Keratinocyte (primary cell): ENCODE measurements at regions not wholly inside any gene's neighbourhood (a gene's known extent, or its start where the extent isn't known, plus 50 kb on each side); places are given as distances from the start of the nearest gene placed in this dataset.

Experiments used
- DNase-seq: peaks from one replicate; pipeline ENCODE4 v3.0.0-alpha.2; 2011; ENCODE audit warnings: low read depth, missing footprints, low spot score
- FAIRE-seq: peaks from 2 replicates; lab custom pipeline; 2011; peaks lifted over from hg19 to GRCh38; lab: Jason Lieb, UNC
- H2AFZ ChIP-seq: 2 replicates; pipeline ENCODE4 v1.6.0; 2012; ENCODE audit warnings: low read length, control low read depth, inconsistent platforms; ENCODE audit not compliant: control insufficient read depth
- H3K27ac ChIP-seq: 2 replicates; pipeline ENCODE4 v1.5.1; 2011; ENCODE audit warnings: low read length; ENCODE audit not compliant: control insufficient read depth, insufficient read depth
- H3K27me3 ChIP-seq: 3 replicates; pipeline ENCODE4 v1.6.0; 2011; ENCODE audit warnings: low read length; ENCODE audit not compliant: control insufficient read depth, insufficient read depth; ENCODE audit errors: extremely low read depth
- H3K36me3 ChIP-seq, 2 experiments: 2 replicates in 1 of 2; 3 replicates in 1 of 2; pipeline ENCODE4 v1.5.1; 2011; ENCODE audit warnings: low read length in 2 of 2, mild to moderate bottlenecking in 1 of 2; ENCODE audit not compliant: control insufficient read depth in 2 of 2, insufficient read depth in 2 of 2; ENCODE audit errors: extremely low read depth in 1 of 2
- H3K4me1 ChIP-seq: 3 replicates; pipeline ENCODE4 v1.5.1; 2011; ENCODE audit warnings: low read length; ENCODE audit not compliant: control insufficient read depth, insufficient read depth; ENCODE audit errors: extremely low read depth
- H3K4me2 ChIP-seq: 3 replicates; pipeline ENCODE4 v1.6.0; 2011; ENCODE audit warnings: low read depth, low read length; ENCODE audit not compliant: control insufficient read depth, insufficient read depth; ENCODE audit errors: extremely low read depth
- H3K4me3 ChIP-seq, 3 experiments: fragments of 200-600 bp in 1 of 3; sonication (generic) in 1 of 3; 2 replicates in 2 of 3; 3 replicates in 1 of 3; pipeline ENCODE4 v1.5.1; 2011 to 2016; ENCODE audit warnings: low read length in 3 of 3, mild to moderate bottlenecking in 3 of 3, control low read depth in 2 of 3, inconsistent platforms in 1 of 3, low read depth in 1 of 3, mixed read lengths in 1 of 3, mixed run types in 1 of 3, moderate library complexity in 1 of 3; ENCODE audit not compliant: control insufficient read depth in 2 of 3, insufficient read depth in 2 of 3; ENCODE audit errors: extremely low read depth in 1 of 3
- H3K79me2 ChIP-seq: 2 replicates; pipeline ENCODE4 v1.6.0; 2012; ENCODE audit warnings: low read length; ENCODE audit not compliant: control insufficient read depth, insufficient read depth
- H3K9ac ChIP-seq: 3 replicates; pipeline ENCODE4 v1.6.0; 2011; ENCODE audit warnings: low read length; ENCODE audit not compliant: control insufficient read depth, insufficient read depth; ENCODE audit errors: extremely low read depth
- H3K9me1 ChIP-seq: 3 replicates; pipeline ENCODE4 v1.6.0; 2011; ENCODE audit warnings: low read length; ENCODE audit not compliant: control insufficient read depth, insufficient read depth; ENCODE audit errors: extremely low read depth
- H3K9me3 ChIP-seq: 2 replicates; pipeline ENCODE4 v1.5.1; 2012; ENCODE audit warnings: low read depth, low read length; ENCODE audit not compliant: control insufficient read depth
- H4K20me1 ChIP-seq: 3 replicates; pipeline ENCODE4 v1.6.0; 2011; ENCODE audit warnings: low read length; ENCODE audit not compliant: control insufficient read depth, insufficient read depth; ENCODE audit errors: extremely low read depth
- EZH2 ChIP-seq: IDR thresholded peaks from one replicate; pipeline ENCODE4 v1.6.1; 2012; ENCODE audit warnings: inconsistent platforms, mild to moderate bottlenecking, low read length, moderate library complexity
- dilution Hi-C: fragments of 300-500 bp; cut with MboI; formaldehyde crosslinking; loops from one replicate; pipeline ENCODE4 v1.7.0; 2020; ENCODE audit warnings: low sequenced_read_pairs; ENCODE audit not compliant: extremely low pct_ligation_motif_present
- TF ChIP-seq, protein P1 (sequence below), 3 experiments: IDR thresholded peaks in 1 of 3; conservative IDR thresholded peaks in 1 of 3; optimal IDR thresholded peaks in 1 of 3; 2 replicates in 2 of 3; 3 replicates in 1 of 3; pipeline versions ENCODE3 to v1.5.1; 2011; ENCODE audit warnings: low read length in 3 of 3, mild to moderate bottlenecking in 3 of 3, moderate library complexity in 2 of 3, control low read depth in 1 of 3, inconsistent platforms in 1 of 3; ENCODE audit not compliant: insufficient read depth in 2 of 3; ENCODE audit errors: extremely low read depth in 1 of 3

DNA sequence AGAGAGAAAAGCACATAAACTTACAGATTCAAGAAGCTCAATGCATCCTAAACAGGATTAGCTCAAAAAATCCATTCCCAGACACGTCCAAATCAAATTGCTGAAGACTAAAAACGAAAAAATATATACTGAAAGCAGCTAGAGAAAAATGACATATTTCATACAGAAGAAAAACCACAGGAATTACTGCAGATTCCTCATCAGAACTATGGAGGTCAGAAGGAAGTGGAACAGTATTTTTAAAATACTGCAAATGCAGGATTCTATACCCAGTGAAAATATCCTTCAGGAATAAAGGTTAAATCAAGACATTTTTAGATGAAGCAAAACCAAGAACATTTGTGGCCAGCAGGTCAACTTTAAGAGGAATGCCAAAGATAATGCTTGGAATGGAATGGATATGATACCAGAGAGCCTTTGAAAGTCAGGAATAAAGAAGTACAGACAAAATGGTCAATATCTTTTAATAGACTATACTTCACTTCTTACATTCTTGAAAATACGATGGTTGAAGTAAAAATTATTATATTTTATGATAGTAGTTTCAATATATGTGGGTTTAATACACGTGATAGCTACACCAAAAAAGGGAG, 352.9 kb downstream of the CTTN start:
- FAIRE-seq (no peak), DNase-seq (no peak)
- Histone ChIP-seq H3K27me3 (no peaks in the 10 kb centered on the region), H3K9ac (no peak overlapping the region), H2AFZ (no peak overlapping the region), H3K36me3 (no peaks in the 10 kb centered on the region), H3K9me1 (no peaks in the 10 kb centered on the region), H3K9me3 (peaks cover 8% of the 10 kb centered on the region), H3K4me3 (no peak overlapping the region), H3K4me2 (no peak overlapping the region), H3K79me2 (no peaks in the 10 kb centered on the region), H4K20me1 (no peaks in the 10 kb centered on the region), H3K27ac (no peak overlapping the region), H3K4me1 (no peaks in the 10 kb centered on the region)
- dilution Hi-C loops, result no loop called here
- no peak for TF ChIP-seq EZH2
- TF ChIP-seq, protein P1, sequence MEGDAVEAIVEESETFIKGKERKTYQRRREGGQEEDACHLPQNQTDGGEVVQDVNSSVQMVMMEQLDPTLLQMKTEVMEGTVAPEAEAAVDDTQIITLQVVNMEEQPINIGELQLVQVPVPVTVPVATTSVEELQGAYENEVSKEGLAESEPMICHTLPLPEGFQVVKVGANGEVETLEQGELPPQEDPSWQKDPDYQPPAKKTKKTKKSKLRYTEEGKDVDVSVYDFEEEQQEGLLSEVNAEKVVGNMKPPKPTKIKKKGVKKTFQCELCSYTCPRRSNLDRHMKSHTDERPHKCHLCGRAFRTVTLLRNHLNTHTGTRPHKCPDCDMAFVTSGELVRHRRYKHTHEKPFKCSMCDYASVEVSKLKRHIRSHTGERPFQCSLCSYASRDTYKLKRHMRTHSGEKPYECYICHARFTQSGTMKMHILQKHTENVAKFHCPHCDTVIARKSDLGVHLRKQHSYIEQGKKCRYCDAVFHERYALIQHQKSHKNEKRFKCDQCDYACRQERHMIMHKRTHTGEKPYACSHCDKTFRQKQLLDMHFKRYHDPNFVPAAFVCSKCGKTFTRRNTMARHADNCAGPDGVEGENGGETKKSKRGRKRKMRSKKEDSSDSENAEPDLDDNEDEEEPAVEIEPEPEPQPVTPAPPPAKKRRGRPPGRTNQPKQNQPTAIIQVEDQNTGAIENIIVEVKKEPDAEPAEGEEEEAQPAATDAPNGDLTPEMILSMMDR (optimal IDR thresholded peaks at IDR 0.05 in 1 of 3, IDR thresholded peaks at IDR 0.05 in 1 of 3, conservative IDR thresholded peaks at IDR 0.05 in 1 of 3; ENCODE audit: extremely low read depth in 1 of 3, insufficient read depth in 2 of 3, low read length in 3 of 3), result no peak

DNA sequence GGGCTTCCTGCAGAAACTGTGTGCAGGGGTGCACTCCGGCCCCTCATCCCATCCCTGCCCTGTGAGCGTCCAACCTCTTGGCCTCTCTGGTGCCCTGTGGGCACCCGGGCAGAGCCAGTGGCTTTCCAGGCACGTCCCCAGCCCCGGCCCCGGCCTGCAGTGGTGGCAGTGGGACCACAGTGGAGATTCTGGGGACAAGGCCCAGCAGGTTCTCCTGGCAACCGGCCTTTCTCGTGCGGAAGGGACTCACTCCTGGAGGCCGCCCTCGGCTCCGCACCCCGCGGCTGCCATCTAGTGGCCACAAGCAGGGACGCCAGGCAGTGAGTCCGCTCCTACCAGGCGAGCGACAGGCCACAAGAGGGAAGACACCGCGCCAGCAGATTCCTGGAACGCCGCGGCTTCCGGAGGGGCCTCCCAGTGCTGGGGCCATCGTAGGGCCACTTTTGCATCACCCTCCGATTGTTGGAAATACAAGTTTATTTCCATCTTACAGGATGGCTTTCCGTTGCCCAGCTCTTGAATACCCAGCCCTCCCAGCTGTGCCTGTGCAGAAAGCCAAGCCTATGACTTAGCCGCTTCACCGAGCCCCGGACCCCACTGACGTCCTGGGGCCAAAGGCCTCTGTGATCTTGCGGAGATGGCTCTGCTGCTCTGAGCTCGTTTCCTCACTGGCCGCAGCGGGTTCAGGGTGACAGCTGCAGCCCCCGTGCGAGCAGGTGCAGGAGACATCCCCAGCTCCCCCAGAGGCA, 357.3 kb downstream of the CTTN start:
- no peaks in the 10 kb centered on the region for H3K4me1 ChIP-seq
- H4K20me1 ChIP-seq, result no peaks in the 10 kb centered on the region
- H3K9me1 ChIP-seq, result no peaks in the 10 kb centered on the region
- H3K4me3 ChIP-seq, result no peak overlapping the region
- no peak for FAIRE-seq
- dilution Hi-C loops, result no loop called here
- no peak overlapping the region for H3K27ac ChIP-seq
- no peaks in the 10 kb centered on the region for H3K9me3 ChIP-seq
- H3K79me2 ChIP-seq, result no peaks in the 10 kb centered on the region
- no peak overlapping the region for H3K4me2 ChIP-seq
- no peak overlapping the region for H3K9ac ChIP-seq
- H3K27me3 ChIP-seq, result no peaks in the 10 kb centered on the region
- no peak for TF ChIP-seq EZH2
- TF ChIP-seq, protein P1 (optimal IDR thresholded peaks at IDR 0.05 in 1 of 3, IDR thresholded peaks at IDR 0.05 in 1 of 3, conservative IDR thresholded peaks at IDR 0.05 in 1 of 3; ENCODE audit: extremely low read depth in 1 of 3, insufficient read depth in 2 of 3, low read length in 3 of 3), result peak; percentile 68 to 97 (median 88)
- H2AFZ ChIP-seq, result no peak overlapping the region
- no peak for DNase-seq
- H3K36me3 ChIP-seq, result no peaks in the 10 kb centered on the region
